Tibial artery (tissue), 4 donors: ENCODE measurements at regions not wholly inside any gene's neighbourhood (a gene's known extent, or its start where the extent isn't known, plus 50 kb on each side); places are given as distances from the start of the nearest gene placed in this dataset.
"Not testable (repeated sequence)": the region's sequence is repeated elsewhere in the genome, so short reads cannot be mapped to it uniquely, and the experiment has no call there.

Experiments
- DNase-seq, 2 donors: peaks; one replicate each; pipeline ENCODE4 v3.0.0-alpha.2; 2019
- H3K27ac ChIP-seq, 2 donors: fragments of 200-600 bp; sonication (generic) in 1 of 2; 1 replicate in 1 of 2; 2 replicates in 1 of 2; pipeline ENCODE4 v1.5.1; 2018 to 2019; ENCODE audit warnings: mild to moderate bottlenecking in 1 of 2
- H3K27me3 ChIP-seq, 2 donors: fragments of 200-600 bp; sonication (generic) in 1 of 2; one replicate each; pipeline versions ENCODE4 v1.5.1 to v1.6.0; 2016 to 2019
- H3K36me3 ChIP-seq, 3 donors: fragments of 200-600 bp; sonication (generic) in 2 of 3; one replicate each; pipeline ENCODE4 v1.5.1; 2016 to 2019; ENCODE audit warnings: mild to moderate bottlenecking in 2 of 3
- H3K4me1 ChIP-seq, 4 donors: fragments of 200-600 bp; sonication (generic) in 2 of 4; 1 replicate in 3 of 4; 2 replicates in 1 of 4; pipeline ENCODE4 v1.5.1; 2016 to 2019
- H3K4me3 ChIP-seq, 2 donors: fragments of 200-600 bp; sonication (generic) in 1 of 2; 1 replicate in 1 of 2; 2 replicates in 1 of 2; pipeline ENCODE4 v1.5.1; 2018 to 2019; ENCODE audit warnings: mild to moderate bottlenecking in 2 of 2
- H3K9me3 ChIP-seq, 3 donors: fragments of 200-600 bp; sonication (generic) in 1 of 3; one replicate each; pipeline ENCODE4 v1.5.1; 2016 to 2019
- intact Hi-C: fragments of 100-400 bp; cut with DNase I; formaldehyde crosslinking; loops from one replicate; pipeline ENCODE4 v1.15.0; 2023; ENCODE audit warnings: low total_unique reads
- TF ChIP-seq, protein P1 (sequence below), 2 experiments: fragments of 200-600 bp in 1 of 2; fragments of 450-650 bp in 1 of 2; IDR thresholded peaks; one replicate each; pipeline ENCODE4 v1.5.1; 2017 to 2019; ENCODE audit warnings: antibody characterized with exemption in 2 of 2, mild to moderate bottlenecking in 1 of 2, moderate library complexity in 1 of 2

GRCh38 chr2:83273322-83273721 lies 1185.8 kb downstream of the SUCLG1 start:
- H3K9me3 ChIP-seq, result no peaks in the 10 kb centered on the region
- intact Hi-C loops, result no loop called here
- TF ChIP-seq, protein P1, sequence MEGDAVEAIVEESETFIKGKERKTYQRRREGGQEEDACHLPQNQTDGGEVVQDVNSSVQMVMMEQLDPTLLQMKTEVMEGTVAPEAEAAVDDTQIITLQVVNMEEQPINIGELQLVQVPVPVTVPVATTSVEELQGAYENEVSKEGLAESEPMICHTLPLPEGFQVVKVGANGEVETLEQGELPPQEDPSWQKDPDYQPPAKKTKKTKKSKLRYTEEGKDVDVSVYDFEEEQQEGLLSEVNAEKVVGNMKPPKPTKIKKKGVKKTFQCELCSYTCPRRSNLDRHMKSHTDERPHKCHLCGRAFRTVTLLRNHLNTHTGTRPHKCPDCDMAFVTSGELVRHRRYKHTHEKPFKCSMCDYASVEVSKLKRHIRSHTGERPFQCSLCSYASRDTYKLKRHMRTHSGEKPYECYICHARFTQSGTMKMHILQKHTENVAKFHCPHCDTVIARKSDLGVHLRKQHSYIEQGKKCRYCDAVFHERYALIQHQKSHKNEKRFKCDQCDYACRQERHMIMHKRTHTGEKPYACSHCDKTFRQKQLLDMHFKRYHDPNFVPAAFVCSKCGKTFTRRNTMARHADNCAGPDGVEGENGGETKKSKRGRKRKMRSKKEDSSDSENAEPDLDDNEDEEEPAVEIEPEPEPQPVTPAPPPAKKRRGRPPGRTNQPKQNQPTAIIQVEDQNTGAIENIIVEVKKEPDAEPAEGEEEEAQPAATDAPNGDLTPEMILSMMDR (IDR thresholded peaks at IDR 0.05), result no peak

GRCh38 chr2:83261591-83262136 lies 1197.4 kb downstream of the SUCLG1 start:
- H3K4me1 ChIP-seq, result no peaks in the 10 kb centered on the region
- no peak overlapping the region for H3K27ac ChIP-seq
- H3K27me3 ChIP-seq, result no peaks in the 10 kb centered on the region
- intact Hi-C loops, result no loop called here
- TF ChIP-seq, protein P1 (IDR thresholded peaks at IDR 0.05), result no peak
- no peak for DNase-seq
- no peaks in the 10 kb centered on the region for H3K36me3 ChIP-seq
- H3K4me3 ChIP-seq, result no peak overlapping the region
- H3K9me3 ChIP-seq, result no peaks in the 10 kb centered on the region

More at GRCh38 chr2:83273322-83273721, 1185.8 kb downstream of the SUCLG1 start:
- no peaks in the 10 kb centered on the region for H3K4me1 ChIP-seq
- H3K27ac ChIP-seq, result no peak overlapping the region
- H3K27me3 ChIP-seq, result no peaks in the 10 kb centered on the region
- no peak for DNase-seq
- H3K36me3 ChIP-seq, result no peaks in the 10 kb centered on the region
- no peak overlapping the region for H3K4me3 ChIP-seq

DNA sequence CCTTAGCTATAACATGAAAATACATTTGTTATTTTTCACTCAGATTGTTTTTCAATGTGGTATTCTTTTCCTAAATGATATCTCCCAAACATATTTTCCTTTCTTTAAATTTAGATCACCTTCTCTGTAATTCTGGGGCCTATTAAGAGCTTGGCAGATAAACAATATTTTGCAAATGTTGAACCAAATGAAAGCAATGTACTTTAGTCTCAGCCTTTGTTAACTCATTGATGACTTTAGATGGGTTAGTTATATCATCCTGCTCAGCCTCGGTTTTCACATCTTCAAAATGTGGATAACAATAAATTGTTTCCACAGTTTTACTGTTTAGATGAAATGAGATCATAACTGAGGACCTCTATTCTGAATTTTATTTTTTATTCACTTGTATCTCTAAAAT lies 1205.2 kb downstream of the SUCLG1 start:
- Histone ChIP-seq H3K4me3 (no peak overlapping the region), H3K36me3 (no peaks in the 10 kb centered on the region)

GRCh38 chr2:83251321-83251872 lies 1207.7 kb downstream of the SUCLG1 start:
- Histone ChIP-seq H3K4me3 (no peak overlapping the region), H3K9me3 (no peaks in the 10 kb centered on the region), H3K4me1 (no peaks in the 10 kb centered on the region), H3K36me3 (no peaks in the 10 kb centered on the region), H3K27me3 (no peaks in the 10 kb centered on the region), H3K27ac (no peak overlapping the region)
- no peak for DNase-seq
- TF ChIP-seq, protein P1 (IDR thresholded peaks at IDR 0.05), result no peak
- intact Hi-C loops, result no loop called here

More for the DNA sequence above, 1205.2 kb downstream of the SUCLG1 start:
- H3K9me3 ChIP-seq, result no peaks in the 10 kb centered on the region
- intact Hi-C loops, result no loop called here
- TF ChIP-seq, protein P1 (IDR thresholded peaks at IDR 0.05), result no peak
- no peak for DNase-seq
- H3K27ac ChIP-seq, result no peak overlapping the region
- H3K27me3 ChIP-seq, result no peaks in the 10 kb centered on the region
- H3K4me1 ChIP-seq, result no peaks in the 10 kb centered on the region

GRCh38 chr2:83245806-83246537 lies 1213.1 kb downstream of the SUCLG1 start:
- H3K4me3 ChIP-seq, H3K36me3 ChIP-seq, intact Hi-C loops, H3K27ac ChIP-seq, H3K4me1 ChIP-seq, DNase-seq, H3K27me3 ChIP-seq, H3K9me3 ChIP-seq: not testable (repeated sequence)

DNA sequence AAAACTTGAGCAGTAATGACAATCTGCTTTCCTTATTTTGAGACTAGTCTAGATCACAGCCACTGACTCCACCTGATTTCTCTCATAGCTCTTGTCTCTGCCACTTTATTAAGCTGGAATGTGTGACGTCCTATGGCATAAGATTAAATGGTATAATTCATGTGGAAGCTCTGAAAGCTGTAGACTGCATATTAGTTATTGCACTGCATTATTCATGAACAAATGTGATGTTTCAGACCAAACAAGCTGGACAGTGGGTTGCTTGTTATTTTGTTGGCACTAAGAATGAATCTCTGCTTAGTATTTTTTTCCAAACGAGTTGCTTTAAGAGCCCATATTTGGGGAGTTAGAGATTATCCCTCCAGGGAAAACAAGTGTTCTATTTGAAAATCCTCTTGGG lies 1218.5 kb downstream of the SUCLG1 start:
- no peaks in the 10 kb centered on the region for H3K36me3 ChIP-seq
- H3K4me3 ChIP-seq, result no peak overlapping the region
- no peak for DNase-seq
- TF ChIP-seq, protein P1 (IDR thresholded peaks at IDR 0.05), result no peak
- peaks cover 0 to under 1% (median 0%) of the 10 kb centered on the region in 3 donors for H3K9me3 ChIP-seq
- H3K4me1 ChIP-seq, result no peaks in the 10 kb centered on the region
- intact Hi-C loops, result no loop called here
- H3K27ac ChIP-seq, result no peak overlapping the region
- H3K27me3 ChIP-seq, result no peaks in the 10 kb centered on the region
